ENCODE measurements at regions not wholly inside any gene's neighbourhood (a gene's known extent, or its start where the extent isn't known, plus 50 kb on each side); places are given as distances from the start of the nearest gene placed in this dataset.

- TF ChIP-seq, protein P1, sequence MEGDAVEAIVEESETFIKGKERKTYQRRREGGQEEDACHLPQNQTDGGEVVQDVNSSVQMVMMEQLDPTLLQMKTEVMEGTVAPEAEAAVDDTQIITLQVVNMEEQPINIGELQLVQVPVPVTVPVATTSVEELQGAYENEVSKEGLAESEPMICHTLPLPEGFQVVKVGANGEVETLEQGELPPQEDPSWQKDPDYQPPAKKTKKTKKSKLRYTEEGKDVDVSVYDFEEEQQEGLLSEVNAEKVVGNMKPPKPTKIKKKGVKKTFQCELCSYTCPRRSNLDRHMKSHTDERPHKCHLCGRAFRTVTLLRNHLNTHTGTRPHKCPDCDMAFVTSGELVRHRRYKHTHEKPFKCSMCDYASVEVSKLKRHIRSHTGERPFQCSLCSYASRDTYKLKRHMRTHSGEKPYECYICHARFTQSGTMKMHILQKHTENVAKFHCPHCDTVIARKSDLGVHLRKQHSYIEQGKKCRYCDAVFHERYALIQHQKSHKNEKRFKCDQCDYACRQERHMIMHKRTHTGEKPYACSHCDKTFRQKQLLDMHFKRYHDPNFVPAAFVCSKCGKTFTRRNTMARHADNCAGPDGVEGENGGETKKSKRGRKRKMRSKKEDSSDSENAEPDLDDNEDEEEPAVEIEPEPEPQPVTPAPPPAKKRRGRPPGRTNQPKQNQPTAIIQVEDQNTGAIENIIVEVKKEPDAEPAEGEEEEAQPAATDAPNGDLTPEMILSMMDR (IDR thresholded peaks at IDR 0.05), result no peak
- TF ChIP-seq EP300 (IDR thresholded peaks at IDR 0.05), result no peak
Measured at GRCh38 chr9:13758936-13759335, 479.4 kb upstream of the MPDZ start.
